ENCODE measurements at regions not wholly inside any gene's neighbourhood (a gene's known extent, or its start where the extent isn't known, plus 50 kb on each side); places are given as distances from the start of the nearest gene placed in this dataset.

DNA sequence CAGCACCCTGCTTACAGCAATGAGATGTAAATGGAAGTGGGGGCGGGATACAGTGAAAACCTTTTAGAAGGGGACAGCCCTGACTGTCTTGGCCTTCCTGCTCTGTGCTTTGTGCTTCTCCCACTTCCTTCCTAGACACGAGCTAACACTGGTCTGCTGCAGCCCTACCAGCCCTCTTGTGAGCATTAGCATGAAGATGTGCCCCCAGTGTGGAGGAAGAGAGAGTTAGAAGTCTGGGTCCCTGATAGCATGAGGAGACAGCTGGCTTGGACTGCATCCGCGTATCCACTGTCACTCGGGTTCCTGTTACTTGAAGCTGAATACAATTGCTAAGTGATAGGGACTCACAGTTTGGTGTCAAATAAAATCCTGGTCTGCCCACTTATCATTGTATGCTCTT, 248.1 kb upstream of the SOX5 start:
- DNase-seq: no peak

DNA sequence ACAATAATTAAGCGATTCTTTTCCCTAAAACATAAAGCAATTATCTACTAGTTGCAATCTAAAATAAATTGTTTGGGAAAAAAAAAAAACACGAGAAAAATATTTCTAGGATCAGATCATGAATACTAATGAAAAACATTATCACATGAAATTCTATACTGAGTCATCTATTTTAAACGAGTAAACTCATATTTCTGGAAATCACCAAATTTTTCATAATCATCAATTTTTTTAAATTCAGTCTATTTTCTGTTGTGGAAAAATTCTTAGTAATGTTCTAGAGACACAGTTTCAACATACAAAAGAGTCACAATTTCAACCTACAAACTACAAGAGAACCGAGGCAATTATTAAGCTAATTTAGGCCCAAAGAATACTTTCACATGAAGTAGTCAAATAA, 245.6 kb upstream of the SOX5 start:
- no peak for DNase-seq

DNA sequence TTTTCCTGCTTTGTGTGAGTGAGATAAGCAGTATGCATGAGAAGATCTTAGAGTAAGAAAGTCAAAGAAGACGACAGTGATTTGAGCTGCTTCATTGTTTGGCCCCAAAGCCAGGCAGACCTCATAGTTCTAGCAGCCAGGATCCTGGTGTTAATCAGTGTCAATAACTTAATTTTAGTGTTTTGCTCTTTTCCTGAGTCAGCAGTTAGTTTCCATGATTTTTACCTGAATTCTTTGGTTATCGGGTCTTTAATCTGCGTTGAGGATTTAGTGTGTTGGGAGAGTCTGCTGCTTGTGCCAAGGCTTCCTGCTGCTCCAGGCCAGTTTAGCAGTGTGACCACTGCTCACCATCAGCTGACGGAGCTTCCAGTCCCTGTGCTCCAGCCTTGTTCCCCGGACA, 241.6 kb upstream of the SOX5 start:
- DNase-seq: no peak

DNA sequence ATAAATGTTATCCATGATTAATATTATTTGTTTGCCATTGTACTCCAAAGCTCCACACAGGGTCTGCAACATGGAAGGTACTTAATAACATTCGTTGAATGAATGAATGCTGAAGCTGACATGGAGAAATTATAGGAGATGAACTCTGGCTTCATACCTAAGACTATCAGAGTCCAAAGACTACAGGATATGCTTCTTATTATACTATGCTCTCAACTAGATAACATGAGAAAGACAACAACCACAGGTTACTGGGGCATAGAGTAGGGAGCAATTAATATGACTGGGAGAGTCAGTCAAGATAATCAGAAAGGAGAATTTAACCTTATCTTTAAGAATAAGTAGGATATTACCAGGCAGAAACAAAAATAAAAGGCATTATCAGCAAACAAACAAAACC, 236.3 kb upstream of the SOX5 start:
- no peak for DNase-seq

DNA sequence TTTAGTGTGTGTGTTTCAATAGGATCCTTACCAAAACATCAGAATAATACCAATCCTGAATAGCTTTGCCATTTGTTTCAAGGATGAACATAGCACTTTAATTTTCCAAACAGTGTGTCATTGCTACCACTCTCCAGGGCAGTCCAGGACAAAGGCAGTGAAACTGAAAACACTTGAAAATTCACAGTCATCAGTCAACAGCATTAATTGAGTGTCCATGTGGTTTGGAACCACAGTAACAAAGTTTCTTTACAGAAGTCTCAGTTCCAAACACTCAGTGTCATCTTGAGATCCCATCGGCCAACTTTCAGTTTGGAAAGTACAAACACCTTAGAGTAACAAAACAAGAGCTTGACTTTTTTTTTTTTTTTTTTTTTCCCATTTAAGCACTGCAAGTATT, 228.4 kb upstream of the SOX5 start:
- DNase-seq: no peak

DNA sequence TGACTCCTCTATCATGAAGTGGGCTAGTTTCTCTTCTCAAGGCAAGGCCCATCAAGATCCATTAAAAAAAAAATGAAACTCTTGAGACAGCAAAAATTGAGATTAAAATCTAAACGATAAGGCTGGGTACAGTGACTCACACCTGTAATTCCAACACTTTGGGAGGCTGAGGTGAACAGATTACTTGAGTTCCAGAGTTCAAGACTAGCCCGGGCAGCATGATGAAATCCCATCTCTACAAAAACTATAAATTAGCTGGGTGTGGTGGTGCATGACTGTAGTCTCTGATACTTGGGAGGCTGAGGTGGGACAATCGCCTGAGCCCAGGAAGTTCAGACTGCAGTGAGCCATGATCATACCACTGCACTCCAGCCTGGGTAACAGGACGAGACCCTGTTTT, 226.5 kb upstream of the SOX5 start:
- DNase-seq: no peak

DNA sequence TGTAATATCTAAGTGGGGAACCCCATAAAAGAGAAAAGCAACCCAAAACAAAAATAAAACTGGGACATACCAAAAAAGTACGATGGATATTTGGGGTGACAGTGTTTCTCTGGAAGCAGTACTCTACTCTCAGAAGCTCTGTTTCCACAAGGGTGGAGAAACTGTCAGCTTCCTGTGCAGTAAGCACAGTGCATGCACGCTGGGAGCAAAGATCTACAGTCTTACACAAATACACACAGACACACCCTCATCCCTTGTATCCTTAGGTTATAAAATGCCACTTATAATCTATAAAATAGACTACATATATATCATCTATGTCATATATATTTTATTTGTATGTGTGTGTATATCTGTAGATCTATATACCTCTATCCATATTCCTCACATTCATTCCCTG, 225.8 kb upstream of the SOX5 start:
- no peak for DNase-seq

DNA sequence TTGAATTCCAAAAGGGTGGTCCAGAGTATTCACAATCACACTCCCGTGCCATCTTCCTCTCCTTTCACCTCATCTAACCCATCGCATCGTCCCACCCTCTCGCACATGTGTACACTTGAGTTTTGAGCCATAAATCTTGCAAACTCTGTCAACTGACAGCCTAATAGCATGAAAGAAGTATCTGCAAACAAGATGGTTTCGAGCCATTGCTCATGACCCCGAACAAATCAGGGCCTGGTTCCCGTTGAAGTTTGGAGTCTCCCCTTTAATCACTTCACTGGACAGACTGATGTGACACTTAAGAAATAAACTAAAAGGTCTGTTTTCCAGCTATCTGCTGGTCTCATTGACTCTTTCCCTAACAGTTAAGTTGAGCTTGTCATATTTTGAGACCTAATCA, 223.6 kb upstream of the SOX5 start:
- DNase-seq: no peak

DNA sequence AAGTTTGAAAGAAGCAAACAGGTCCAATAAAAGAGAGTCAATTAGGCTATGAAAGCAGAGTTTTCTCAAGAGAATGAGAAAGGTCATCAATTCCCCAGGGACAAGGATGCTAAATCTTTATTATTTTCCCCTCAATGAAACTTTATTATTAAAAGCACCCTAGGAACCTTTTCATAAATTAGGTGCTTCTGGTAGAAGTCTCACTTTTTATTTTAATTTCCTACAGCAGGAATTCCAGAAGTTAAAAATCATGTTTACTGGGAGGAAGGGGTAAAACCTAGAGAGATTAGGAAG, 223.2 kb upstream of the SOX5 start:
- DNase-seq: no peak

DNA sequence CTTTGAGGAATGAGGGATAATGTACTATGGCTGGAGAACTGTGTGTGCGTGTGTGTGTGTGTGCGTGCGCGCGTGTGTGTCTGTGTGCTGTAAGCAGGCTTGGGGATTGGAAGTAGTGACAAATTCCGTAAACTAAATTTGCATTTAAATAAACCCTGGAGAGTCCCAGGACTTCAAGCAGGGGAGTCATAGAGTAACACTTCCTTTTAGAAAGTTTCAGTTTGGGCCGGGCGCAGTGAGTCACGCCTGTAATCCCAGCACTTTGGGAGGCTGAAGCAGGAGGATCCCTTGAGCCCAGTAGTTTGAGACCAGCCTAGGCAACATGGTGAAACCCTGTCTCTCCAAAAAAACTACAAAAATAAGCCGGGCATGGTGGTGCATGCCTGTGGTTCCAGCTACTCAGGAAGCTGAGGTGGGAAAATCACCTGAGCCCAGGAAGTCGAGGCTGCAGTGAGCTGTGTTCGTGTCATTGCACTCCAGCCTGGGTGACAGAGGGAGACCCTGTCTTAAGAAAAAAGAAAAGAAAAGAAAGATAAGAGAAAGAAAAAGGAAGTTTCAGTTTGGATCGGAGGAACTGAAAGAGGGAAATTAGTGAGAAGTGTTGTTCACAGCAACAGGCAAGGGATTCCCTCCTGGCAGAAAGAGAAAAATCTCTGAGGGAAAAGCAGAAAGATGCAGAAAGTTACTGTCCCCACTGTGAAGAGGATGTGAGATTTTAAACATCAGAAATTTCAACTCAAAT, 222.7 kb upstream of the SOX5 start:
- DNase-seq: no peak

DNA sequence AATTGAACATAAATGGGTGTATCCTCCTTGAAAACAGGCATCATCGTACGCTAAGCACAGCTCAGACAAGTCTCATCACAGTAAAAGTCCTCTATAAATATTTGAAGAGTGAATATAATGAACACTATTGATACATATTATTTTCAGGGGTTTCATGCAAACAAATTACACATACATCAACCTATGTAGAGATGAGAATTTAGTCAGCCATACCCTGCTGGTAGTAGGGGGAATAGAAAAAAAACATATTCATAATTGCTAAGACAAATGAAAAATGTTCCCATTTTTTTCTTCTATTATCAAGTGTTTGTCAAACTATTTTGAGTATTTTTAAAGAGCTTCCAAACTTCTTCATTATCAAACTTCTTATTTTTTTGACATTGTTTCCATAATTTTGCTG, 205.6 kb upstream of the SOX5 start:
- no peak for DNase-seq

DNA sequence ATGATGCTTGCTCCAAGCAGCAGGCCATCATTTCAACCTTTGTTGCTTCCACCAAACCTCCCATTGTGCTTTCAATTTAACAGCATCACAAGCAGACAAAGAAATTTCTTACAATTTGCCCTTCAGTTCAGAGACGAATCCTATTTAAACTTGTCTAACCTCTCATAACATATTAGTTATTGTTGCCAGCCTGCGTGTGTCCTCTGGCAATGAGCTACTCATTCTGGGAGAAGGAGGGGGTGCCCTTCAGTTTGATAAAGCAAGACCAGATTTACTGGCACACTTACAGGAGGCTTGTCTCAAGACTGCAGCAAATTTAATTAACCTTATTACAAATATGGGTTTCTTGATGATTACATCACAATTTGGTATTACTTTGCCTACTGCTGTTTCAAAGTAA, 203.6 kb upstream of the SOX5 start:
- DNase-seq: no peak

DNA sequence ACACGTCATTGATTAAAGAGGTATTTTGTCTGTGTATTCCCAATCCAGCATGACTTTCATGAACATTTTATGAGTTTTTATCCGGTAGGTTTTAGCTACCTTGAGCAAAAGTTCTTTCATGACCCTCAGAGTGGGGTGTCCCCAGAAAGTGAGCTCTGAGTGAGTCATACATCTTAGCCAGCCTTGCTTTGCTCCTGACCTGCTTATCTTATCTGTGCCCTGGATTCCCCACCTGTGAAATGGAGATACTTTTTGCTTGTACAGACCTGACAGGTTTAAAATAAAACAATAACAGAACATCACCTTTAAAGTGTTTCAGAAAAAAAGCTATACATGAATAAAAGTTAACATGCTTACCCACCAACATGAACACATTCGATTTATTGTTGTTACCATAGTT, 202.8 kb upstream of the SOX5 start:
- no peak for DNase-seq

DNA sequence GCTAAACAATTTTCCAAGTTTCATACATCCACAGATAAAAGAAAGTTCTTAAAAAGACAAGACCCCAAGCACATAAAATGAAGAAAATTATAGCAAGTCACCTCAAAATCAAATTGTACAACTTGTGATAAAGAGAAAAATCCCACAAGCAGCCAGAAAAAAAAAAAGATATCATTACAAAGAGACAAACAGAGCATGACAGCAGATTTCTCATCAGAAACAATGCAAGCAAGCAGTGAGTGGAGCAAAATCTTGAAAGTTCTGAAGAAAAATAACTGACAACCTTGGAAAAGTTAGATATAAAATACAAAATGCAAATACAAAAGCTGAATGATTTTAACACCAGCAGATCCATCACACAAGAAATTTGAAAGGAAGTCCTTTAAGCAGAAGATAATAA, 194.5 kb upstream of the SOX5 start:
- DNase-seq: no peak

DNA sequence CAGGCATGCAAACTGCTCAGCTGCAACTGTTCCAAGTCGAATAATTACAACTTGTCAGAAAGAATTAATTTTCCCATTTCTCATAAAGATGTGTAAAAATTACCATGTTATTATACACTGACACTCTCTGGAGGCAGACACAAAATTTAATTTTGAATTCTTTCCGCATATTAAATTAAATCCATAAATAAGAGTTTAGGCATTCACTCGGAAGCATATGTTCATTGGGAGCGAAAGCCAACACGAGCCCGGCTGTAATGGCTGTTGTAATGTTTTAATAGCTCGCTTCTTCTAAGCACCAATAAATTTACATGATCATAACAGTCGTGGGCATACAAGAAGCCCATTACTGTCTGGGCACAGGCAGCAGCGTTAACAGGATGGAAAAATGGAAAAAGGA, 189.6 kb upstream of the SOX5 start:
- no peak for DNase-seq

DNA sequence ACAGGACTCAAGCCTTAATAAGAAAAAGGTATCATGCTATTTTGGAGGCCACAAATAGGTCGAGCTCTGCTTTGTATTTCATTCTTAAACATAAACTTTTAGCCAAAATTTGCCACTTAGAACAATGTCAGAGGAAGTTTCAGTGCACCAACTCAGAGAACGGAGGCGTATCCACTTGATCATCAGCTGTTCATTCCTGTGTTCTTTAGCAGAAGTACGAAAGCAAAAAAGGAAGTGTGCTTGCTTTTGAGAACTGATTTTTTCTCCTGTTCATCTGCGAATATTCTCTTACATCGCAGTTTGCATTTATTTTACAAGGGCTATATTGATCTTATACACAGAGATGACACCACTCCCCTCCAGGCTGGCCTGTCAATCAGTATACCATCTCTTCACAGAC, 188.6 kb upstream of the SOX5 start:
- no peak for DNase-seq

DNA sequence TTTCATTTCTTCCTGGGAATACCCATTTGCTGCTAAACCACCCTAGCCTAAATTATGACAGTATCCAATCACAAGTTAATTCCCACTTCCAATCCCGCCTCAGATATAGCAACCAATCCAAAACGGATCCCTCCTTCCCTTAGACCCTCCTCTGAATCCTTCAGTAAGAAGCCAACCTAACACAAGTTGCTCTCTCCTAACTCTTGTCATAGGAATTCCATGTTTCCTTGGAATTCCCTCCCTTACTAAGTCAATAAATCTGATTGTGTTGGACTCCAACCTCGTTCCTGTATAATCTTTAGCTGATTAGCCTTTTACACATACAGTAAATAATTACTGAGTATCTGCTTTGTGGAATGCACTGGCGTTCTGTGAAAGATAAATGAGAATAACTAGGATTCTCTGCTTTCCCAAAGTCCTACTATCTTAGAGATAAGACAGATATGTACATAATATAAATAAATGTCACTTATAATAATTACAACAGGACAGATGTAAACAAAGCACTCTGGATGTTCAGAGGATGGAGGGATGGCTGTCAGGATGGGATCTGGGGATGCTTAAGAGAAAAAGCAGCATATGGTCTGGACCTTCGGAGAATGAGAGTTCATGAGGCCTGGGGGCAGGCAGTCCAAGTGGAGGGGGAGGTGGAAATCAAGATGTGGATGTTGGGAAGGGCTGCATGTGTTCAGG, 185.8 kb upstream of the SOX5 start:
- no peak for DNase-seq

DNA sequence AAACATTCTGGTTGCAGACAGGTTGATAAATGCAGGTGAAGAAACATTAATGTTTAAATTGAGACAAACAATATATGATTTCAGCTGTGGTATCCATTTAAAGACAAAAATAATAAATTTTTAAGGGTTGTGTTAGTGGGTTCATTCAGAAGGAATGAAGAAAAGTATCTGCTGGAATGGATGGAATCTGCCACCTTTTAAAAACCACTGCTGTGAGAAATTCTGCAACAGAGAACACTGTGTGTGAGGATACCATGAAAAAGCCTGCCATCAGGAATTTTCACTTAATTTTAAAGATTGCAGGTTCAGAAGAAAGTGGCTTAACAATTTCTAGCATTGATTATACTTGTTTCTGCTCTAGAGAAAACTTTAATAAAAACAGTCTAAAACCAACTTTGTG, 184.6 kb upstream of the SOX5 start:
- DNase-seq: no peak

DNA sequence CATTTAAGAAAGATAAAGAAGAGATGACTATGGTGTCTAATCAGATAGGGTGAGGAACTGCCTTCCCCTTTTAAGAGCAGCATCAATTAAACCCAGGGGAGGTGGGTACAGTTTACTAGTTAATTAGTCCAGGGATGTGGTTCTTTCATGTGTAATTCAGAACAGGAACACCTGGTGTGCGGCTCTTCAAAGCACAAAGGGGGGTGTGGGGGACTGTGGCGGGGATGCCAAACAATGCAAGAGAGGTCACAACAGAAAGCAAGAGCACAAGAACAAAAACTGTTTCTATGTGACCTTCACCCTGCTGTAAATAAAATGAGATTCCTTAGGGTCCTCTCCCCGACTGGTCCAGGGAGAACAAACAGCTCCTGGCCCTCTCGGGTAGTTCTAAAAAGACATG, 183.9 kb upstream of the SOX5 start:
- DNase-seq: no peak

DNA sequence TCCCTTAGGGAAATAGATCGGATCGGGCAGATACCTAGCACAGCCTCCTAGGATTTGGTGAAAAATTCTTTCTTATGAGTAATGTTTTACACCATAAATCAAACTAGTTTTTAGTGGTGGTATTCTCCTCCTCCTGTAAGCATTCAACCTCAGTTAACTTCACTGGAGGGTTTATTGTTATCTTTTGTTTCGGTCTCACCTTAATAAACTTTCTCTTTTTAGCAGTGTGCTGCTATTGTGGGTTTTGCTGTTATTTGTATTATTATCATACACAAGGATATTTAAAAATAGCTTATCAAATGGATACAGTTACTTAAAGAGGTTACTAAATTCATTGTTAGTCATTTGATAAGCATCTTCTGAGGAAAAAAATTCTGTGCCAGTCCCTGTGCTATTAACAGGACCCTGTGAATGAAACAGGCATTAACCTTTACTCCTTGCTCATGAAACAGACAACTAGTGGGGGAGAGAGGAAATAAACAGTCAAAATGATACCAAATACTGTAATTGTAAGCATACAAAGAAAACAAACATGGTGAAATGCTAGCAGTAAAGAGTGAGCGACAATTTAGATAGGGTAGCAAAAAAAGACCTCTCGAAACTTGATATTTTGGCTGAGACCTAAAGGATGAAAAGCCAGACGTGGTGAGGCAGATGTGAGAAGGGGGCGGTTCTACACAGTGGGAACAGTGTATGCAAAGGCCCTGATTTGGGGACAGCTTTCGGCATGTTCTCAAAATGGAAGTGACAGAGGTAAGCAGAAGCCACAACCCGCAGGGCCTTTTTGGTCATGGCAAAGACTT, 178.7 kb upstream of the SOX5 start:
- DNase-seq: no peak

DNA sequence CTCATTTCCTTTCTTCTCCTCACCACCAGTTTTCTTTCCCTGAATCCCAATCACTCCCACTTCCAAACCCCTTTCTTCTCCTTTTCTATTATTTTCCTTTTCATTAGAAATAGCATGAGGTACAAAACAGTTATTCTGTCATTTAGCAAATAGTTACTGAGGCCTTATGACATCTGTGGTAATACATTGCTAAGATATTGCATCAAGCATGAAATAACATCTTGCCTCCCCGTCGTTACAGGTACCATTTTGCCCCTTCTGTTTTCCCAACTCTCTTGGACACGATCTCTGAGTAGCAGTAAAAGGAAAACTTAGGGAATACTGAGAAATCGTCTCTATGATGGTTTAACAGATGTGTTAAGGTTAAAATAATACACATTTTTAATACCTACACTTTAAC, 175.8 kb upstream of the SOX5 start:
- DNase-seq: no peak

DNA sequence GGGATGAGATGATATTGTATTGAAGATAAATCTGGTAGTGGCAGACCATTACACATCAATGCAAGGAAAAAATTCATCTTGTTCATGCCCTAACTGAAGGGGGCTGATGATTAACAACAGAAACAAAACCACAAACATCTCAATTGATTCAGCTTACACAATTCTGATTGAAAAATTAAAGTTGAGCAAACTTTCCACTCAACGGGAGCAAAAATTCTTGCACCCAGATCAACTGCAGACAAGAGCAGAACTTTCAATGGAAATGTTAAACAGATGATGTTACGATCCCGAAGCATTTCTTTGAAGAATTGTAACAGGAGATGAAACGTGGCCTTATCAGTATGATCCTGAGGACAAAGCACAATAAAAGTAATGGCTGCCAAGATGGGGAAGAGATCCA, 172.4 kb upstream of the SOX5 start:
- DNase-seq: no peak

DNA sequence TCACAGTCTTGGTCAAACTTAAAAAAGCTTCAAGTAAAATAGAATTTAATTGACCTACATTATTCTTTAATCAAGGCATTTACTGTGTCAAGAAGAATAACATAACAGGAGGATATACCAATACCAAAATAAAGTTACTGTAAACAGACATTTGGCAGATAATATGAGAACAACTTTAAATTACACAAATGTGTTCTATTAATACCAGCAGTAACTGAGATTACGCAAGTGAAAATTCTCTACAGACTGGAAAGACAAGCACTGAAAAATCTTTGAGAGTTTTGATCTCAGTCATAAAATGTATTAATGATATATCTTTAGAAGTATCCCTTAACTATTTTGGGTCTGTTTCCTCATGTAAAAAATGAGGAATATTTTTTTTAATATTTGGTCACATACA, 169.2 kb upstream of the SOX5 start:
- no peak for DNase-seq

DNA sequence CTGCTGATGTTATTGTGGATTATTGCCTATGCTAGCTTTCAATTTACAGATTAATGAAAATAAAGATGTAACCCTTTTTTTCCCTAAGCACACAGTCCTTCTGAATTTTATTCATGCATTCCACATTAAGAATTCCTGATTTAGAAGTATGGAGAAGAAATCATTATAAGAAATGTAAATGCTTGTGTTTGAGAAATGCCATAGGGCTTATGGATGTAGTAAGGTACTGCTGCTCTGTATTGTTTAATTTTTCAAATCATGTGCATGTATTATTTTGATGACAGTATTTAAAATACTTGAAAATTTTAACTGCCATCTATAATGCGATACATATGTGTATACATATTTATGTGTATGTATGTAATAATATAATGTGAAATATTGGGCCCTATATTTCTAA, 167.1 kb upstream of the SOX5 start:
- no peak for DNase-seq

DNA sequence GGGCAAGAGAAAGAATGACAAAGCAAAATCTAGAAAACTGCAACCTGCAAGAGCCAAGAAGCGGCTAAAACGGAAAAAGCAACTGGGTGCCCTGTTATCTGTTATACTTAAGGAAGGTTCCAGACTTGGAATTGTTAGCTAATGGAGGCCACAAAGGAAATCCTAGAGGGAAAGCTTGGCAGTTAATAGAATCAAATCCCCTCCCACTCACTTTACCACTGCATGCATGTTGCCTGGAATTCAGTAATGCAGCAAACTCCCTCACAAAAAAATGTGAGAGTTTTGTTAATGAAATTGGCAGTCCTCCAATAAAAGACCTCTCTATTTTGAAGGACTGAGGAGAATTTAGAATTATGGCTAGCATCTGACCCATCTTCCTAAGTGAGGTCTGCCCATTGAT, 164.2 kb upstream of the SOX5 start:
- no peak for DNase-seq

All from amniotic stem cell (primary cell).